ENCODE measurements at regions not wholly inside any gene's neighbourhood (a gene's known extent, or its start where the extent isn't known, plus 50 kb on each side); places are given as distances from the start of the nearest gene placed in this dataset.

GRCh38 chr1:194233069-194233468 lies 1046.7 kb upstream of the B3GALT2 start:
- no peaks in the 10 kb centered on the region for H3K36me3 ChIP-seq
- intact Hi-C loops (cut with DNase I; ENCODE audit: low total_unique reads) (no loop called here), in situ Hi-C loops (cut with MboI; ENCODE audit: low sequenced_read_pairs in 4 of 4) (no loop called here)
- DNase-seq: no peak
- no peak for ATAC-seq
- no peaks in the 10 kb centered on the region for H3K9me3 ChIP-seq
- no peak overlapping the region for H3K4me3 ChIP-seq
- TF ChIP-seq, protein P1, sequence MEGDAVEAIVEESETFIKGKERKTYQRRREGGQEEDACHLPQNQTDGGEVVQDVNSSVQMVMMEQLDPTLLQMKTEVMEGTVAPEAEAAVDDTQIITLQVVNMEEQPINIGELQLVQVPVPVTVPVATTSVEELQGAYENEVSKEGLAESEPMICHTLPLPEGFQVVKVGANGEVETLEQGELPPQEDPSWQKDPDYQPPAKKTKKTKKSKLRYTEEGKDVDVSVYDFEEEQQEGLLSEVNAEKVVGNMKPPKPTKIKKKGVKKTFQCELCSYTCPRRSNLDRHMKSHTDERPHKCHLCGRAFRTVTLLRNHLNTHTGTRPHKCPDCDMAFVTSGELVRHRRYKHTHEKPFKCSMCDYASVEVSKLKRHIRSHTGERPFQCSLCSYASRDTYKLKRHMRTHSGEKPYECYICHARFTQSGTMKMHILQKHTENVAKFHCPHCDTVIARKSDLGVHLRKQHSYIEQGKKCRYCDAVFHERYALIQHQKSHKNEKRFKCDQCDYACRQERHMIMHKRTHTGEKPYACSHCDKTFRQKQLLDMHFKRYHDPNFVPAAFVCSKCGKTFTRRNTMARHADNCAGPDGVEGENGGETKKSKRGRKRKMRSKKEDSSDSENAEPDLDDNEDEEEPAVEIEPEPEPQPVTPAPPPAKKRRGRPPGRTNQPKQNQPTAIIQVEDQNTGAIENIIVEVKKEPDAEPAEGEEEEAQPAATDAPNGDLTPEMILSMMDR (IDR thresholded peaks at IDR 0.05 in 4 of 5, conservative IDR thresholded peaks at IDR 0.05 in 1 of 5): no peak
- H3K27me3 ChIP-seq: no peaks in the 10 kb centered on the region
- H3K4me1 ChIP-seq: no peaks in the 10 kb centered on the region
- H3K27ac ChIP-seq: no peak overlapping the region

DNA sequence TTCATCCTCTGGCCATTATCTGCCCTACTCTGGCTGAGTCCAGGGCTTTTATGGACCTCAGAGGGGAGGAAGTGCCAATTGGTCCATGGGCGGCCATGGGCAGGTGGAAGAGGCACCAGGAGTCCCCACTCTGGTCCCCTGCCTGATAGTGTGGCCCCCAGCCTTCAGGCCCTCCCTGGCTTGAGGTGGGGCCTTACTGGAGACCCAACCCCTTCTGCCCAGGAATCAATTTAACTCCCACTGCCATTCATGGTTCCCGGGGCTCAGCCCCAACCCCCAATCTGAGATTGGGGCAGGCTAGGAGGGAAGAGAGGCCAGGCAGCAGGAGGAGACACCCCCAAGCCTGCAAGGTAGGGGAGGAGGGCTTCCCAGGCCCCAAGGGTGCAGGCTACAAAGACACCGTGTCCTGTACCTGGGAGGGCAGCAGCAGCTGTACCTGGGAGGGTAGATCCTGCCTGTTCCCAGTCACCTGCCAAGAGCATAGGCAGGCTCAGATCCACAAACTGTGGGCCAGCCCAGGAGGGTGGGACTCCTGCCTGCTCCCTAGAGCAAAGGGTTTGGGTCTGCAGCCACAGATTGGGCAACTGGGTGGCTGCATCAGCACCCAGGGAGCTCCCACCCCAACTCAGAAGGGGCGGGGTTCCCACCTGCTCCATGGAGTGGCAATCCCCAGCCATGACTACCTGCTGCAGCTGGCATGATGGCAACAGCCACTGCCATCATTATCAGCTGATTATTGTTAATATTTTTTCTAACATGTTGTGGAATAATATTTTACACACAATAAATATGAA lies 1044.1 kb upstream of the B3GALT2 start:
- TF ChIP-seq POLR2A (IDR thresholded peaks at IDR 0.05): no peak
- TF ChIP-seq, protein P1 (IDR thresholded peaks at IDR 0.05 in 4 of 5, conservative IDR thresholded peaks at IDR 0.05 in 1 of 5): no peak
- no peak for ATAC-seq

GRCh38 chr1:194228427-194228826 lies 1042.0 kb upstream of the B3GALT2 start:
- Histone ChIP-seq H3K4me1 (no peaks in the 10 kb centered on the region), H3K27me3 (no peaks in the 10 kb centered on the region), H3K36me3 (no peaks in the 10 kb centered on the region), H3K9me3 (no peaks in the 10 kb centered on the region), H3K4me3 (no peak overlapping the region), H3K27ac (no peak overlapping the region)
- no peak for TF ChIP-seq POLR2A (IDR thresholded peaks at IDR 0.05)
- TF ChIP-seq, protein P1 (IDR thresholded peaks at IDR 0.05 in 4 of 5, conservative IDR thresholded peaks at IDR 0.05 in 1 of 5): no peak
- intact Hi-C loops (cut with DNase I; ENCODE audit: low total_unique reads) (no loop called here), in situ Hi-C loops (cut with MboI; ENCODE audit: low sequenced_read_pairs in 4 of 4) (no loop called here)
- ATAC-seq (no peak), DNase-seq (no peak)

More for the DNA sequence above, 1044.1 kb upstream of the B3GALT2 start:
- H3K27me3 ChIP-seq: no peaks in the 10 kb centered on the region
- no peaks in the 10 kb centered on the region for H3K9me3 ChIP-seq
- in situ Hi-C loops (cut with MboI; ENCODE audit: low sequenced_read_pairs in 4 of 4): no loop called here
- no peaks in the 10 kb centered on the region for H3K36me3 ChIP-seq
- no peak for DNase-seq
- intact Hi-C loops (cut with DNase I; ENCODE audit: low total_unique reads): no loop called here
- H3K4me3 ChIP-seq: no peak overlapping the region
- H3K27ac ChIP-seq: no peak overlapping the region
- H3K4me1 ChIP-seq: no peaks in the 10 kb centered on the region

DNA sequence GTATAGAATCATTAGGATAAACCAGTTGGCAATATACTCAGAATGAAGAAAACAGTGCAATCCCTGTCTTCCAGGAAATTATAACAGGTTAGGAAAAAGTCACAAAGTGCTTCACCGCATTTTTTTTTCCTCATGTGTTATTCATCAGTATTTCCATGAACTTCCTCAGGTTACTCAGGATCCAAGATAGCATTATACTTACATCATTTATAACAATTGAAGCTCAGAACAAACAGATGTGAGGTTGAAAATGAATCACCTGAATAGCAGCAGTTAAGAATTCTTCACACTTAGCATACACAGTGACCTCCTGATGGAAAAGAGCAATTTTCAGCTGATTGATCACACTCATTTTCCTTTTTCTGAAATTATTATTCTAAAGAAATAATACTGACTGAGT lies 1040.7 kb upstream of the B3GALT2 start:
- Histone ChIP-seq H3K27ac (no peak overlapping the region), H3K36me3 (no peaks in the 10 kb centered on the region), H3K9me3 (no peaks in the 10 kb centered on the region), H3K4me1 (no peaks in the 10 kb centered on the region), H3K27me3 (no peaks in the 10 kb centered on the region), H3K4me3 (no peak overlapping the region)
- ATAC-seq (no peak), DNase-seq (no peak)
- in situ Hi-C loops (cut with MboI; ENCODE audit: low sequenced_read_pairs in 4 of 4) (no loop called here), intact Hi-C loops (cut with DNase I; ENCODE audit: low total_unique reads) (no loop called here)
- TF ChIP-seq POLR2A (IDR thresholded peaks at IDR 0.05): no peak
- TF ChIP-seq, protein P1 (IDR thresholded peaks at IDR 0.05 in 4 of 5, conservative IDR thresholded peaks at IDR 0.05 in 1 of 5): no peak

- intact Hi-C loops (cut with DNase I; ENCODE audit: low total_unique reads): no loop called here
These were observed 1039.4 kb upstream of the B3GALT2 start for GRCh38 chr1:194225821-194226220.

More at GRCh38 chr1:194225821-194226220, 1039.4 kb upstream of the B3GALT2 start:
- ATAC-seq (no peak), DNase-seq (no peak)
- no peak overlapping the region for H3K27ac ChIP-seq
- no peak for TF ChIP-seq POLR2A (IDR thresholded peaks at IDR 0.05)
- TF ChIP-seq, protein P1 (IDR thresholded peaks at IDR 0.05 in 4 of 5, conservative IDR thresholded peaks at IDR 0.05 in 1 of 5): no peak
- H3K4me3 ChIP-seq: no peak overlapping the region
- no peaks in the 10 kb centered on the region for H3K9me3 ChIP-seq
- no peaks in the 10 kb centered on the region for H3K36me3 ChIP-seq
- H3K4me1 ChIP-seq: no peaks in the 10 kb centered on the region
- in situ Hi-C loops (cut with MboI; ENCODE audit: low sequenced_read_pairs in 4 of 4): no loop called here
- no peaks in the 10 kb centered on the region for H3K27me3 ChIP-seq
